Body of pancreas (tissue), 4 donors: ENCODE measurements at regions not wholly inside any gene's neighbourhood (a gene's known extent, or its start where the extent isn't known, plus 50 kb on each side); places are given as distances from the start of the nearest gene placed in this dataset.

Source experiments
- ATAC-seq: fragments of 150-250 bp; one replicate; pipeline ENCODE4 v1.9.1; 2016
- DNase-seq, 4 donors: peaks; one replicate each; pipeline ENCODE4 v3.0.0-alpha.2; 2019
- H3K27ac ChIP-seq, 4 donors: fragments of 200-600 bp; sonication (generic); 1 replicate in 3 of 4; 2 replicates in 1 of 4; pipeline versions ENCODE4 v1.5.1 to v1.6.1; 2016 to 2019; ENCODE audit warnings: mild to moderate bottlenecking in 1 of 4, mixed read lengths in 1 of 4, moderate library complexity in 1 of 4
- H3K27me3 ChIP-seq, 2 donors: fragments of 200-600 bp; sonication (generic); one replicate each; pipeline ENCODE4 v1.6.0; 2016; ENCODE audit warnings: mild to moderate bottlenecking in 1 of 2
- H3K36me3 ChIP-seq, 2 donors: fragments of 200-600 bp; sonication (generic); replicated peaks in 1 of 2; 2 replicates each; pipeline ENCODE4 v1.5.1; 2016; ENCODE audit warnings: low read depth in 2 of 2; ENCODE audit not compliant: insufficient read depth in 1 of 2
- H3K4me1 ChIP-seq: fragments of 200-600 bp; sonication (generic); one replicate; pipeline ENCODE4 v1.6.0; 2016
- H3K4me3 ChIP-seq, 2 donors: fragments of 200-600 bp; sonication (generic); 1 replicate in 1 of 2; 2 replicates in 1 of 2; pipeline ENCODE4 v1.5.1; 2016 to 2019
- H3K9me3 ChIP-seq, 3 donors: fragments of 200-600 bp; sonication (generic); 1 replicate in 2 of 3; 2 replicates in 1 of 3; pipeline ENCODE4 v1.5.1; 2016
- POLR2A ChIP-seq, 3 donors: fragments of 450-650 bp; IDR thresholded peaks; one replicate each; pipeline ENCODE4 v1.6.1; 2016; ENCODE audit warnings: antibody characterized with exemption in 3 of 3, mild to moderate bottlenecking in 2 of 3
- WGBS, 2 donors: methylation state at CpG; one replicate each; pipeline ENCODE4 v1.1.5; 2017; 5-methylcytosine and 5-hydroxymethylcytosine counted together
- intact Hi-C: fragments of 100-400 bp; cut with DNase I; formaldehyde crosslinking; loops from one replicate; pipeline ENCODE4 v1.15.1; 2023
- TF ChIP-seq, protein P1 (sequence below), 7 experiments: fragments of 450-650 bp in 4 of 7; fragments of 200-600 bp in 3 of 7; sonication (generic) in 3 of 7; IDR thresholded peaks; one replicate each; pipeline ENCODE4 v1.5.1; 2016 to 2019; ENCODE audit warnings: antibody characterized with exemption in 7 of 7

DNA sequence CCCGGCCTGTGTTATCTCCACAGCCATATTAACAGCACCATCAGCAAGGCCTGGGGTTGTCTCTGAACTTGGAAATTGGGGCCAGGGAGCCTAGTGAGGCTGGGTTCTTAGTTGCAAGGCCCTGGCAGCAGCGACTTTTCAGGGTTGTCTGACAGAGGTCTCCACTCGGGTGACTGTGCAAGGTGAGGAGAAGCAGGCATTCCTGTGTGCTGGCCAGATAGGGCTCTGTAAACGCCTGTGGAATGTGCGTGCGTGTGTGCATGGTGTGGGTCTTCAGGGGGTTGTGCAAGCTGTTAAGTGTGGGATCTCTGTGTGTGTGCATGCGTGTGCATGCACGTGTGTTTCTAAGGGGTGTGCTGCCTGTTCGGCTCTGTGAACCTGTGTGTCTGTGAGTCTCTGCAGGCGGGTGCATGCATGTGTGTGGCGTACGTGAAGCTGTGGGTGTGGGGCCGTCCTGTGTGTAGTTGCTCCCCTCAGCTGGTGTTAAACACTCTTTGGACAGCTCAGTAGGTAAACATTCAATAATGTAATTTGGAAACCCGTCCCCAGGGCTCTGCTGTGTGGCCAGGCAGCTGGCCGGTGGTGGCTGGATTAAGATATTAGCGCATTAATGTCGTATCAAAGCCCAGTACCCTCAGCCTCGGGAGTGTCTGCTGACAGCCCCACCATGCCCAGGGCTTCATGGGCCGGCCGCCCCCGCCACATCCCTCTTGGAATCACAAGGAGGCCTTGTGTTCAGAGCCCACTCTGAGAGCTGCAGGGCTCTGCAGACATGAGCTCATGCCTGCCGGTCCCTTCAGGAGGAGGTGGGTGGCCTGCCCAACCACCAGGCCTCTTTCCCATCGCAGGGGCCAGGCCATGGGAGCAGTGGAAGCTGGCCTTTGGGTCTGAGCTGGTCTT lies 189.9 kb downstream of the FOXD2 start:
- no peak for ATAC-seq
- intact Hi-C loops: no loop called here
- no peaks in the 10 kb centered on the region for H3K4me1 ChIP-seq
- WGBS, 2 donors: 62 to 74% methylated on average over 12 to 23 of the region's 23 CpGs
- TF ChIP-seq POLR2A (IDR thresholded peaks at IDR 0.05): no peak
- TF ChIP-seq, protein P1, sequence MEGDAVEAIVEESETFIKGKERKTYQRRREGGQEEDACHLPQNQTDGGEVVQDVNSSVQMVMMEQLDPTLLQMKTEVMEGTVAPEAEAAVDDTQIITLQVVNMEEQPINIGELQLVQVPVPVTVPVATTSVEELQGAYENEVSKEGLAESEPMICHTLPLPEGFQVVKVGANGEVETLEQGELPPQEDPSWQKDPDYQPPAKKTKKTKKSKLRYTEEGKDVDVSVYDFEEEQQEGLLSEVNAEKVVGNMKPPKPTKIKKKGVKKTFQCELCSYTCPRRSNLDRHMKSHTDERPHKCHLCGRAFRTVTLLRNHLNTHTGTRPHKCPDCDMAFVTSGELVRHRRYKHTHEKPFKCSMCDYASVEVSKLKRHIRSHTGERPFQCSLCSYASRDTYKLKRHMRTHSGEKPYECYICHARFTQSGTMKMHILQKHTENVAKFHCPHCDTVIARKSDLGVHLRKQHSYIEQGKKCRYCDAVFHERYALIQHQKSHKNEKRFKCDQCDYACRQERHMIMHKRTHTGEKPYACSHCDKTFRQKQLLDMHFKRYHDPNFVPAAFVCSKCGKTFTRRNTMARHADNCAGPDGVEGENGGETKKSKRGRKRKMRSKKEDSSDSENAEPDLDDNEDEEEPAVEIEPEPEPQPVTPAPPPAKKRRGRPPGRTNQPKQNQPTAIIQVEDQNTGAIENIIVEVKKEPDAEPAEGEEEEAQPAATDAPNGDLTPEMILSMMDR (IDR thresholded peaks at IDR 0.05): no peak
- no peak overlapping the region for H3K4me3 ChIP-seq
- no peaks in the 10 kb centered on the region for H3K36me3 ChIP-seq
- DNase-seq: no peak
- no peaks in the 10 kb centered on the region for H3K27me3 ChIP-seq
- no peak overlapping the region for H3K27ac ChIP-seq
- no peaks in the 10 kb centered on the region for H3K9me3 ChIP-seq

DNA sequence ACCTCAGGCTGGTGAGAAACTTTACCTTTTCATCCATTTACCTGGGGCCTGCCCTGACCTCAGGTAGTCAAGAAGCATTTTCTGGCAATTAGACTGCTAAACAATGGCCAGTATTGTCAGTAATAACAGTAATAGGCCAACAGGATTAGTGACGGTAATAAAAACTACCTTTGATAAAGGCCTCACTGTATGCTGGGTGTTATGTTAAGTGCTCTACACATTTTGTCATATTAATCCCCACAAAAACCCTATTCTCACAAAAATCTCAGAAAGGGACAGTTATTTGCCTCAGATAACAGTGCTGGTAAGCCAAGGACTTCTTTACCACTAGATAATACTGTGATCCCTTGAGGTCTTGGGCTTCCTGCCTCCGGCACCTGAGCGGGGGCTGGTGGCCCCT lies 191.4 kb downstream of the FOXD2 start:
- H3K4me1 ChIP-seq: no peaks in the 10 kb centered on the region
- 86 to 93% methylated on average over 3 of the region's 3 CpGs for WGBS, 2 donors
- no peak for DNase-seq
- no peak overlapping the region for H3K4me3 ChIP-seq
- H3K27me3 ChIP-seq: no peaks in the 10 kb centered on the region
- H3K27ac ChIP-seq: no peak overlapping the region
- H3K9me3 ChIP-seq: no peaks in the 10 kb centered on the region
- no peak for TF ChIP-seq POLR2A (IDR thresholded peaks at IDR 0.05)
- TF ChIP-seq, protein P1 (IDR thresholded peaks at IDR 0.05): no peak
- intact Hi-C loops: no loop called here
- no peaks in the 10 kb centered on the region for H3K36me3 ChIP-seq
- no peak for ATAC-seq

DNA sequence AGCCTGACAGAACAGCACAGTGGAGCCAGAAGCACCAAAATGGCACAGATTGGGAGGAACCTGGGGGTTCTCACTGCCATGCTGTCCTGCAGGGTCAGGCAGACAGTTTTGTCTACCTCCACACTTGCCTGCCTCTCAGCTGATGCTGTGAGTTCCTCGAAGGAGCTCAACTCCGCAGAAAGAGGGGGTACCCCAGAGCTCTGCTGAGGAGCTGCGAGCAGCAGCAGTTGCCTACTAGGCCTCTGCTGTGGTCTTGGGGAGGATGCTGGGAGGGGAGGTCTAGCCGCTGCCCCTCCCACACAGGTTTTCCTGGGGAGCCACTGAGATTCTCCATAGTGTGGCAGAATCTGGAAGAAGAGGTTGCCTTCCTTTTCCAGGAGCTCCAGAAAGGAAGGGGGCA lies 192.5 kb downstream of the FOXD2 start:
- Histone ChIP-seq H3K36me3 (no peaks in the 10 kb centered on the region), H3K4me1 (no peaks in the 10 kb centered on the region), H3K27ac (no peak overlapping the region), H3K27me3 (no peaks in the 10 kb centered on the region), H3K4me3 (no peak overlapping the region), H3K9me3 (no peaks in the 10 kb centered on the region)
- TF ChIP-seq, protein P1 (IDR thresholded peaks at IDR 0.05): no peak
- no peak for TF ChIP-seq POLR2A (IDR thresholded peaks at IDR 0.05)
- WGBS, 2 donors: 63 to 85% methylated on average over 1 to 4 of the region's 4 CpGs
- intact Hi-C loops: no loop called here
- no peak for ATAC-seq
- DNase-seq: no peak

DNA sequence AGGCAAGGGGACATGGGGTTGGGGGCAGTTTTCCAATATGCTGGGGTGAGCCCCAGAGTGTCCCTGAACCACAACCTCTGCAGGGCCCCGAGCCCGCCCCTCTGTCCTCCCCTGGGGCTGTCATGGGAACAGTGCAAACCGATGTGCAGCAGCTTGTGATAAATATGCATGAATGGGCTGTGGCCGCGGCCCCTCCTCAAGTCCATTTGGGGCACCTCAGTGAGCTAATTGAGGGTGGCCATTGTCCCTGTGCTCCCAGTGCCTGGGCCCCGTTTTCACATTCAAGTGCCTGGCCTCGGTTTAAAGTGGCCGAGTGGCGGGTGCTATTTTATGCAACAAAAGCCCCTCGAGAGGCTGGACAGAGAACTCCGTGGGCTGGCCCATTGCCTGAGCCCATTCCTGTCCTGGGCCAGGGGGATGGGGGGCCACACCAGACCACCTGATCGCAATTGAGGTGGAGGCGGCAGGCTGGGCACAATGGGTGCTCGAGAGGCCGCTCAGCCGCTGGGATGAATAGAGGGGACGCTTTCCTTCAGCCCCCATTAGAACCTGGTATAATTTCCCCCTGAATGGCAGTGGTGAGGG lies 193.7 kb downstream of the FOXD2 start:
- Histone ChIP-seq H3K4me3 (no peak overlapping the region), H3K36me3 (no peaks in the 10 kb centered on the region), H3K27me3 (no peaks in the 10 kb centered on the region), H3K4me1 (no peaks in the 10 kb centered on the region), H3K27ac (no peak overlapping the region), H3K9me3 (no peaks in the 10 kb centered on the region)
- ATAC-seq (no peak), DNase-seq (no peak)
- intact Hi-C loops: no loop called here
- WGBS, 2 donors: 70 to 76% methylated on average over 3 to 16 of the region's 17 CpGs
- TF ChIP-seq POLR2A (IDR thresholded peaks at IDR 0.05): no peak
- TF ChIP-seq, protein P1 (IDR thresholded peaks at IDR 0.05): no peak
